ENCODE measurements at regions not wholly inside any gene's neighbourhood (a gene's known extent, or its start where the extent isn't known, plus 50 kb on each side); places are given as distances from the start of the nearest gene placed in this dataset.
"Not testable (repeated sequence)": the region's sequence is repeated elsewhere in the genome, so short reads cannot be mapped to it uniquely, and the experiment has no call there.

GRCh38 chr11:116044941-116045340 is 540.7 kb upstream of the CADM1 start:
- DNase-seq (ENCODE audit: low read depth in 4 of 4, low spot score in 2 of 4): no peak

- no peak for DNase-seq (ENCODE audit: low read depth in 4 of 4, low spot score in 2 of 4)
Observed at GRCh38 chr11:116044520-116044919, 540.3 kb upstream of the CADM1 start.

- DNase-seq (ENCODE audit: low read depth in 4 of 4, low spot score in 2 of 4): no peak
Observed at GRCh38 chr11:116043857-116044256, 539.6 kb upstream of the CADM1 start.

GRCh38 chr11:116043059-116043458 is 538.8 kb upstream of the CADM1 start:
- DNase-seq (ENCODE audit: low read depth in 4 of 4, low spot score in 2 of 4): not testable (repeated sequence)

GRCh38 chr11:116042146-116042545 is 537.9 kb upstream of the CADM1 start:
- no peak for DNase-seq (ENCODE audit: low read depth in 4 of 4, low spot score in 2 of 4)

- DNase-seq (ENCODE audit: low read depth in 4 of 4, low spot score in 2 of 4): no peak
Observed at GRCh38 chr11:116037861-116038260, 533.6 kb upstream of the CADM1 start.

GRCh38 chr11:116035977-116036376 is 531.8 kb upstream of the CADM1 start:
- peak in 2 of 4 donors; percentile 53 to 68 for DNase-seq (ENCODE audit: low read depth in 4 of 4, low spot score in 2 of 4)

GRCh38 chr11:116033931-116034553 is 529.8 kb upstream of the CADM1 start:
- no peak for DNase-seq (ENCODE audit: low read depth in 4 of 4, low spot score in 2 of 4)

- DNase-seq (ENCODE audit: low read depth in 4 of 4, low spot score in 2 of 4): no peak
Observed at GRCh38 chr11:116030697-116031331, 526.6 kb upstream of the CADM1 start.

- DNase-seq (ENCODE audit: low read depth in 4 of 4, low spot score in 2 of 4): not testable (repeated sequence)
Observed at GRCh38 chr11:116028506-116028905, 524.3 kb upstream of the CADM1 start.

- DNase-seq (ENCODE audit: low read depth in 4 of 4, low spot score in 2 of 4): no peak
Observed at GRCh38 chr11:115999437-115999836, 495.2 kb upstream of the CADM1 start.

- no peak for DNase-seq (ENCODE audit: low read depth in 4 of 4, low spot score in 2 of 4)
Observed at GRCh38 chr11:115996808-115997188, 492.6 kb upstream of the CADM1 start.

GRCh38 chr11:115996125-115996807 is 492.1 kb upstream of the CADM1 start:
- no peak for DNase-seq (ENCODE audit: low read depth in 4 of 4, low spot score in 2 of 4)

GRCh38 chr11:115993590-115993989 is 489.4 kb upstream of the CADM1 start:
- DNase-seq (ENCODE audit: low read depth in 4 of 4, low spot score in 2 of 4): no peak

- DNase-seq (ENCODE audit: low read depth in 4 of 4, low spot score in 2 of 4): no peak
Observed at GRCh38 chr11:115990004-115990447, 485.8 kb upstream of the CADM1 start.

GRCh38 chr11:115985896-115986295 is 481.7 kb upstream of the CADM1 start:
- DNase-seq (ENCODE audit: low read depth in 4 of 4, low spot score in 2 of 4): no peak

- no peak for DNase-seq (ENCODE audit: low read depth in 4 of 4, low spot score in 2 of 4)
Observed at GRCh38 chr11:115984228-115984627, 480.0 kb upstream of the CADM1 start.

GRCh38 chr11:115982666-115983065 is 478.5 kb upstream of the CADM1 start:
- no peak for DNase-seq (ENCODE audit: low read depth in 4 of 4, low spot score in 2 of 4)

- DNase-seq (ENCODE audit: low read depth in 4 of 4, low spot score in 2 of 4): no peak
Observed at GRCh38 chr11:115981814-115982471, 477.7 kb upstream of the CADM1 start.

- DNase-seq (ENCODE audit: low read depth in 4 of 4, low spot score in 2 of 4): no peak
Observed at GRCh38 chr11:115981104-115981481, 476.9 kb upstream of the CADM1 start.

- peak in 2 of 4 donors; percentile 39 to 60 for DNase-seq (ENCODE audit: low read depth in 4 of 4, low spot score in 2 of 4)
Observed at GRCh38 chr11:115980337-115981103, 476.3 kb upstream of the CADM1 start.
